Activated naive CD4-positive, alpha-beta T cell treated with anti-CD3 and anti-CD28 coated beads, Interleukin-2, amount 50 U/mL, for 72 hours (primary cell): ENCODE measurements at regions not wholly inside any gene's neighbourhood (a gene's known extent, or its start where the extent isn't known, plus 50 kb on each side); places are given as distances from the start of the nearest gene placed in this dataset.

Source experiments
- ATAC-seq, 2 donors: fragments of 150-1000 bp; cut with Tn5 transposase; 2 replicates each; pipeline ENCODE4 v1.10.0; 2021; ENCODE audit warnings: mild to moderate bottlenecking in 2 of 2, moderate library complexity in 2 of 2
- DNase-seq, 2 donors: peaks; one replicate each; pipeline ENCODE4 v3.0.0; 2021 to 2022; ENCODE audit warnings: low spot score in 2 of 2
- H3K27ac Mint-ChIP-seq, 2 donors: one replicate each; pipeline ENCODE4 v1.8.0; 2022; ENCODE audit warnings: mild to moderate bottlenecking in 2 of 2, mixed read lengths in 2 of 2
- H3K36me3 Mint-ChIP-seq, 2 donors: one replicate each; pipeline ENCODE4 v1.8.0; 2022; ENCODE audit warnings: mixed read lengths in 2 of 2
- H3K9me3 Mint-ChIP-seq, 2 donors: one replicate each; pipeline ENCODE4 v1.8.0; 2022; ENCODE audit warnings: mixed read lengths in 2 of 2

DNA sequence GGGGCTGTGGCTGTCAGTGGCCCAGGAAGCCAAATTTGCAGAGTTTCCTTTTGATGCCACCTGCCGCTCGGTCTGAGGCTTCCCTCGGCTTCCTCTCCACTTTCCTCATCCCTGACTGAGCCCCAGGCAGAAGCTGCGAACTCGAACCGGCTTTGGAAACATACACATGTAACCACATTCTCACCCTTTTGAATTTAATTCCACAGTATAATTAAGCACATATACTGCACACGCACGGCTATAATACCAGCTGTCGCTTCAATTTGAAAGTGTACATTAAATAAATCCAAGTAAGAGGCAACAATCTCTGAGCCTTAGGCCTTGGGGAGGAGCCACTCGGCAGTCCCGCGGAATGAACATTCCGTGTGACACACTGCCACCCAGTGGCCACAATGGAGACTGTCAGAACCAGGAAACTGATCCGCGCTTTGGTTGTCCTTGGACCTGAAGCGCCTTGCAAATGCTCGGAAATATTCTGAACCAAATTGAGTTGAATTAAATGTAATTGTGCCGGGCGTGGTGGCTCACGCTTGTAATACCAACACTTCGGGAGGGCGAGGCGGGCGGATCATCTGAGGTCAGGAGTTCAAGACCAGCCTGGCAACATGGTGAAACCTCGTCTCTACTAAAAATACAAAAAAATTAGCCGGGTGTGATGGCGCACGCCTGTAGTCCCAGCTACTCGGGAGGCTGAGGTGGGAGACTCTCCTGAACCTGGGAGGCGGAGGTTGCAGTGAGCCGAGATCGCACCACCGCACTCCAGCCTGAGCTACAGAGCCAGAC is 117.9 kb upstream of the TMPO start:
- ATAC-seq (peak; percentile 87 to 91), DNase-seq (peak; percentile 78 to 80)
- Mint-ChIP-seq H3K9me3 (no peaks in the 10 kb centered on the region), H3K27ac (peak overlapping the region in 1 of 2 donors; percentile 33), H3K36me3 (no peaks in the 10 kb centered on the region)

DNA sequence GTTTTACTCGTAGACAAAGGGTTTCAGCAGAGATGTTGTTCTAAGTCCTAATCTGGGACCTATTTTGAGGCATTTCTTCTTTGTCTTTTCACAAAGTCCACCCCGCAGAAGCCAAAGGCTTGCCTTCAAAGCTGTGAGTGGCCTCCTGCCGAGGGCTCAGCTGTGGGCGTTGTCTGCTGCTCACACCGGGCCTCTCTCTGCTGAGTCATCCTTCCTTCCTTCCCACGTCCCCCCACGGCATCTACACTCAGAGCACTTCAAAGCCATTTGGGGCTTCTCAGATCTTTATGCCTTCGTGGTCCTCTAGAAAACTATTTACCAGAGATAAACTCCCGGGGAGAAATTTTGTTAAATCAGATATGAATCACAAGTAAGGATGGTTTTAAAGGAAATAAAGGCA is 115.9 kb upstream of the TMPO start:
- H3K9me3 Mint-ChIP-seq, result no peaks in the 10 kb centered on the region
- no peaks in the 10 kb centered on the region for H3K36me3 Mint-ChIP-seq
- peak; percentile 65 to 84 for ATAC-seq
- peak overlapping the region in 1 of 2 donors; percentile 1 for H3K27ac Mint-ChIP-seq
- peak; percentile 53 to 61 for DNase-seq

DNA sequence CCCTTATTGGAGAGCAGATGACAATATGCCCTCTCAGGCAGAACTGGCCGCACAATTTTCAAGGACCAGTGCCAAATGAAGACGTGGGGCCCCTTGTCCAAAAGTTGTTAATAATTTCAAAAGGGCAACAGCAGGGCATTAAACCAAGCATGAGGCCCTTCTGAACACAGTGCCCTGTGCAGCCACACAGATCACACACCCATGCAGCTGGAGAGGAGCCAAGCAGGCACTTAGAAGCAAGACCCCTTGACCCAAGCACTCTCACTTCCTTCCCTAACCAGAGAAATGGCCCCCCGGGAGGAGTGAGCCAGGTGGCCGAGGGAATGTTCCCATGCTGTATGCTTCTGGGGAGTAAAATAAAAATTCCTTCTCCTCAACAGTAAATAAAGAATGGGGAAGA is 114.0 kb upstream of the TMPO start:
- H3K9me3 Mint-ChIP-seq, result no peaks in the 10 kb centered on the region
- no peak overlapping the region for H3K27ac Mint-ChIP-seq
- ATAC-seq, result no peak
- no peak for DNase-seq
- H3K36me3 Mint-ChIP-seq, result no peaks in the 10 kb centered on the region

DNA sequence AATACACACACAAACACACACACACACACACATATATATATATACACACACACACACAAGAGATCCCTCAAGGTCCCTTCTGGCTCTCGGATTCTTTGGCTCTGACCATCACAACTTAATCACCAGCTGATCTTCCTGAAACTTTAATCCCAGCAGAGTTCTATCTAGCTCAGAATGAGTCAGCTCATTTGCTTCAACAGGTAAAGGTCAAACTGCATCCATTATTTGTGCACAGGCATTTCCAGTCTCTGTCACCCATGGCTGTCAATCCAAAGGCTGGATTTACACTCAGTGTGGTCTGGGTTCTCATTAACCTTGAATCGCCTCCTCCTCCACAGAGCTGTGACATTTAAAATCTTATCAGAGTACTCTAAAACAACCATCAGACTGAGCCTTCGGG is 113.3 kb upstream of the TMPO start:
- no peak for ATAC-seq
- H3K36me3 Mint-ChIP-seq, result no peaks in the 10 kb centered on the region
- no peak overlapping the region for H3K27ac Mint-ChIP-seq
- no peak for DNase-seq
- no peaks in the 10 kb centered on the region for H3K9me3 Mint-ChIP-seq

DNA sequence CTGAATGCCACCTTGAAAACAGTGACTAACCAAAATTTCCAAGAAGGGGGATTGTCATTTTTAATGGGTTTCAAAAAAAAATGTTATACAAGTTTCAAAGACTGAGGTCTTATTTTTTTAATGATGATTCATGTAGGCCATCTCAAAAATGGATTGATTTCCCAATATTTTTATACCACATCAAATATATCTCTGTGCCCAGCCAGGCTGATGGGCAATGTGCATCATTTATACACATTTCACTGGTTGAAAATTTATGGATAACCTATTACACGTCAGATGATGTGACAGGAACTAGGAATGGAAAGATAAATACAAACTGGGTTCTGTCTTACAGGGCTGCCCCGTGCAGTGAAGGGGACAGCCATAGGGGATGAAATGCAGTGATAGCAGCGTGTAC is 112.7 kb upstream of the TMPO start:
- H3K36me3 Mint-ChIP-seq, result no peaks in the 10 kb centered on the region
- H3K27ac Mint-ChIP-seq, result no peak overlapping the region
- no peaks in the 10 kb centered on the region for H3K9me3 Mint-ChIP-seq
- DNase-seq (no peak), ATAC-seq (no peak)

DNA sequence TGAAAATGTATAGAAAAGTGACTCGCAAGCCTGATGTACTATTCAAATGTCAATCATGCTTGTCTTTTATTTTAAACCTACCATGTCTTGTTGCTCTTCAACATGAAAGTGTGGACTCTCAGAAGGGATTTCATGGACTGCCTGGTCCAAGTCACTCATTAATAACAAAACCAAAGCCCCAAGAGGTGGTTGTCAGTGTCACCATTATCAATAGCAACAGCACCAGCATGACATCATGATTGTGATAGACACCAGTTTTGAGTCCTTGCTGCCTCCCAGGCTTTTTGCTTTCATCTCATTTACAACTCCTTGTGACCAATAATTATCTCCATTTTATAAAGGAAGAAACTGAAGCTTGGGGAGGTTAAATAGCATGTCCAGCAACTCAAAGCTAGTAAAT is 112.0 kb upstream of the TMPO start:
- DNase-seq (no peak), ATAC-seq (no peak)
- H3K36me3 Mint-ChIP-seq, result no peaks in the 10 kb centered on the region
- H3K27ac Mint-ChIP-seq, result no peak overlapping the region
- H3K9me3 Mint-ChIP-seq, result no peaks in the 10 kb centered on the region

DNA sequence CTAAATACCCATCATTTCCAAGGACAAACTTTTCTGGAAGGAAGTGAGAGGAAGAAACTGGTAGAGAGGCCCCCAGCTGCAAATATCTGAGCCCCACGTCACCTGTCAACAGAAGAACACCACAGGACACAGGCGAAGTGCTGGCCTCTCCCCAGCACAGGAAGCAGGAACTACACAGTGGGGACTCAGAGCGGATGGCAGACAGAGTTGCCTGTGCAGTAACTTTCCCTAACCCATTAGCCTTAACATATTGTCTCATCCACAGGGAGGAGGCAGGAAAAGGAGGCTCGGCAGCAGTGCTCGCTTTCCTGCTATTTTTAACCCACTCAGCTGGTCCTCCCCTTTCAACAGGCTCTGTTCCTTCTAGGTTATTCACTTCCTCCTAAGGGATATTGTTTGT is 111.5 kb upstream of the TMPO start:
- Mint-ChIP-seq H3K36me3 (no peaks in the 10 kb centered on the region), H3K9me3 (no peaks in the 10 kb centered on the region), H3K27ac (no peak overlapping the region)
- DNase-seq (no peak), ATAC-seq (no peak)

DNA sequence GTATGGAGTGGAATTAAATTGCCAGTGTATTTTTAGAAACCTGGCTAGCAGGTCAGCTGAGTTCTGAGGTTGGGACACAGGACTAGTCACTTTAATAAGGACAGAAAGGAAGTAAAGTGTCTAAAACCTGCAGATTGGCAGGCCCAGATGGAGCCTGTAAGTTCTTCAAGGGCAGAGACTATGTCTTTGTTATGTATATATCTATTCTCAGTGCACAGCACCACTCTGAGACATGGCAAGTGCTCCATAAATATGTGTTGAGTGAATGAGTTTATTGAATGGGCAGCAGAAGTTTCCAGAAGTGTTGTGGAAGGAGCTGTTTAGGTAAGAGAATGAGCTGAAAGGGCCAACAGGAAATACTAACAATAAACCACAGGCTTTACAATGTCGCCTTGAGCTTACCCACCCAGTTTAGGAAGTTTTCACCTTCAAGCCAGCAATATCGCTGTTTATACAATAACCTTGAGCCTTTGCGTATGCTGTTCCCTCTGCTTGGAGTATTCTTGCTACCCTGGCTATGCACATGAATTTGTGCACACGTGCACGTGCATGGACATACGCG is 109.5 kb upstream of the TMPO start:
- DNase-seq (no peak), ATAC-seq (no peak)
- H3K27ac Mint-ChIP-seq, result no peak overlapping the region
- no peaks in the 10 kb centered on the region for H3K9me3 Mint-ChIP-seq
- no peaks in the 10 kb centered on the region for H3K36me3 Mint-ChIP-seq

DNA sequence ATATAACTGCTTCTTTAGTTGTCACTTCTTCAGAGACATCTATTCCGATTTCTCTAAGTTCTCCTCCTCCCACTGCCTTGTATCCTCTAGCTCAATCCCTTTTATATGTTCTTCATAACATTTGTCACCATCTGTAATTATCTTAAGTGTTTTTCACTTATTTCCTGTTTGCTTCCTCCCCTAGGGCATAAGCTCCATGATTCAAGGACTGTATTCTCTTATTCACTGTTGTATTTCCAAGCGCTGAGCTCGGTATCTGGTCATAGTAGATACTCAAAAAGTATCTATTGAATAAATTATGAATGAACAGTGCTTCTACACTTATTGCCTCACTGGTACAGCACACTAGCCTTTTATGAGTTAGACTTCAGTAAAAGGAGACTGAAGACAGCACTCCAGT is 109.0 kb upstream of the TMPO start:
- ATAC-seq (no peak), DNase-seq (no peak)
- Mint-ChIP-seq H3K27ac (no peak overlapping the region), H3K36me3 (no peaks in the 10 kb centered on the region), H3K9me3 (no peaks in the 10 kb centered on the region)

DNA sequence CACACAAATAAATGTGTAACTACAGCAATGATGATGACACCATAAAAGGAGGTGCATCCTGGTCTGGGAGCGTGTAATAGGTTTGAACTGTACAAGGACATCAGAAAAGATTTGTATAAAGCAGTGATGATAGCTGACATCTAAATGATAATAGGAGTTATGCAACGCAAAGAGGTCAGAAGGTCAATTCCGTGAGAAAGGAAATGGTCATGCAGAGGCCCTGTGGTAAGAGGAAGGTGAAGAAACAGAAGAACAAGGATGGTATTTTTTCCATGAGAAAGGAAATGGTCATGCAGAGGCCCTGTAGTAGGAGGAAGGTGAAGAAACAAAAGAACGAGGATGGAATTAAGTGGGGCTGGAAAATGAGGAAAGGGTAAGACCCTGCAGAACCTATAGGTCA is 106.7 kb upstream of the TMPO start:
- H3K36me3 Mint-ChIP-seq, result no peaks in the 10 kb centered on the region
- H3K27ac Mint-ChIP-seq, result no peak overlapping the region
- DNase-seq (no peak), ATAC-seq (no peak)
- no peaks in the 10 kb centered on the region for H3K9me3 Mint-ChIP-seq

DNA sequence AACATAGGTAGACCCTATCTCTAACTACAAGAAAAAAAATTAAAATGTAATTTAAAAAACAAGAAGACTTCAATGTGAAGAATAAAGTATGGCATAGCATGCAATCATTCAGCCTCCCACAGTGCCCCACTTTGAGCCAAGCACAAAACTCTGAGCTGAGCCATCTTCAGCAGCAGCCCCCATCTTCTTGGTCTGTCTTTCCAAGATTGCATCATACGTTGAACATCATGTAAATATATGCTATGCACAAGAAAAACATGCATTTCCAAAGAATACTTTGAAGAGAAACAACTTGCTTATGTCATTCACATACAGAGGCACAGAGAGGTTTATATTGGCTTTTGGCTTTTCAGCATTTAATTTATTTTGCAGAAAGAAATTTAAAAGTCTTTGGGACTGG is 105.8 kb upstream of the TMPO start:
- H3K27ac Mint-ChIP-seq, result no peak overlapping the region
- no peak for DNase-seq
- no peaks in the 10 kb centered on the region for H3K36me3 Mint-ChIP-seq
- H3K9me3 Mint-ChIP-seq, result no peaks in the 10 kb centered on the region
- ATAC-seq, result no peak

DNA sequence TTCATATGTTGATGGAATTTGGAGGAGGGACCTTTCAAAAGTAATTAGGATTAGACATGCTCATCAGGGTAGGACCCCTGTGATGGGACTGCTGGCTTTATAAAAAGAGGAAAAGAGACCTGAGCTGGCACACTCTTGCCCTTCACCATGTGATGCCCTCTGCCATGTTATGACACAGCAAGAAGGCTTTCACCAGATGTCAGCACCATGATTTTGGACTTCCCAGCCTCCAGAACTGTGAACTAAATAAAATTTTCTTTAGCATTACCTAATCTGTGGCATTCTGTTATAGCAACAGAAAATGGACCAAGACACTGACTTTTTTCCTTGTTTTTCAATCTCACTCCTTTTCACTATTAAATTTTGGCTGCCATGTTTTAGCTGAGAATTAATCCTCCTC is 105.0 kb upstream of the TMPO start:
- no peak for ATAC-seq
- no peak overlapping the region for H3K27ac Mint-ChIP-seq
- no peaks in the 10 kb centered on the region for H3K9me3 Mint-ChIP-seq
- no peak for DNase-seq
- no peaks in the 10 kb centered on the region for H3K36me3 Mint-ChIP-seq

DNA sequence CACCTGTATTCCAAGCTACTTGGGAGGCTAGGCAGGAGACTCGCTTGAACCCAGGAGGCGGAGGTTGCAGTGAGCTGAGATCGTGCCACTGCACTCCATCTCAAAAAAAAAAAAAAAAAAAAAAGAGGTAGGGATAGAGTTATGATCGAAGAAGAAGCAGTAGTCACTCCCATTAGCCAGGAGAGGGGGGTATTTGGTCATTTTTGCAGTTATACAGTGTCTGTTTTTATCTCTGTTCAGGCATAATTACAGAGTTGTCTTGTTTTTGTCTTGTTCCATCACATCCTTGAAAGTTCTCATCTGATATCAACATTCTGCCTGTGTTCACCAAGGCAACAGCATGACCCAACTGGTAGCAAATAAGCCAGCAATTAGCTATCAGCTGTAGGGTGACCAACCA is 98.5 kb upstream of the TMPO start:
- no peak overlapping the region for H3K27ac Mint-ChIP-seq

DNA sequence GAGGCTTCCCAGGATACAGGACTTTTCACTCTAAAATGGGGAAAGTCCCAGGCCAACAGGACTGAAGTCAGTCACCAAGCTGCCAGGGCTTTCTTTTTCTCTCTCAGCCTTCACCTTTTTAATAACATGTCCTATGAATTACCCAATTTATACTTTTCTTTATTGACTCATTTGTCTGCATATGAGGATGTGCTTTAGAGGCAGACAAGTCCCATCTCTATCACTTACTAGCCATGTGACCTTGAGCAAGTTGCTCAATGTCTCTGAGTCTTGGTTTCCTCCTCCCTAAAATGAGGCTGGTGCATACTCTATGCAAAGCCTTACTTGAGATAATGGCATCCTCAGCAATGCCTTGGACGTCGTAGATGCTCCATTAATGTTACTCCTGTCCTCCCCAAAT is 98.1 kb upstream of the TMPO start:
- H3K36me3 Mint-ChIP-seq, result no peaks in the 10 kb centered on the region
- no peak overlapping the region for H3K27ac Mint-ChIP-seq
- DNase-seq, result no peak
- peak; percentile 16 to 41 for ATAC-seq
- no peaks in the 10 kb centered on the region for H3K9me3 Mint-ChIP-seq

More for the DNA sequence above, 98.5 kb upstream of the TMPO start:
- Mint-ChIP-seq H3K9me3 (no peaks in the 10 kb centered on the region), H3K36me3 (no peaks in the 10 kb centered on the region)
- DNase-seq (no peak), ATAC-seq (peak in 1 of 2 donors; percentile 59)

DNA sequence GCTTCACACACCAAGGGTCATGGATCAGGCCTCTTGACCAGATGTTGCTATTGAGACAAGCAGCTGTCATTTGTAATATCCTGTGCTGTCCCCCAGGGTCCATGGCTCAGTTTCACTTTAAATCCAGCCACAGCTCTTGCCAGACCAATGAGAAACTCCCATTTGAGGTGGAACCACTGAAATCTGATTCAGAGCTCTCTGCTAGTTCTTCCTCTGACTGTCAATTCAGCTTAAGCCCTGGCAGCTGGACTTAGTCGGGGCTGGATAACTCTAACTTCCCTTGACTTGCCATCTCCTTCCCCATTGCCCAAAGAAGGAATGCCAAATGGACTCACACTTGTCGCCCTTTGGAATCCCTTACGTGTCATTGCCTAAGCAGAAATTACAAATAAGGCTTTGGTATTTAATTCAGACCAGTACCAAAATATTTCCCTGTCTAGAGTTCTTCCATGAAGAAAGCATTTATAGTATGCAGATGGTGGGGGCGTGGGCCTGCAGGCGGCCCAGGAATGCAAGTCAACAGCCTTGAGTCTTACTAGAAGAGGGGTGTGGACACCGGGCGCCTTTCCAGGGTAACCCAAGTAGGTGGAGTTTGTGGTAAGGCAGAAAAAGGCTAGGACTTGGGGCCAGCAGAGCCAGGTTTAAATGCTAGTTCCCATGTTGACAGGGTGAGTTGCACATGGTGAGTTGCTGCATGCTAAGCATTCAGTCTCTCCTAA is 96.9 kb upstream of the TMPO start:
- Mint-ChIP-seq H3K36me3 (no peaks in the 10 kb centered on the region), H3K9me3 (no peaks in the 10 kb centered on the region), H3K27ac (no peak overlapping the region)
- no peak for DNase-seq
- no peak for ATAC-seq

DNA sequence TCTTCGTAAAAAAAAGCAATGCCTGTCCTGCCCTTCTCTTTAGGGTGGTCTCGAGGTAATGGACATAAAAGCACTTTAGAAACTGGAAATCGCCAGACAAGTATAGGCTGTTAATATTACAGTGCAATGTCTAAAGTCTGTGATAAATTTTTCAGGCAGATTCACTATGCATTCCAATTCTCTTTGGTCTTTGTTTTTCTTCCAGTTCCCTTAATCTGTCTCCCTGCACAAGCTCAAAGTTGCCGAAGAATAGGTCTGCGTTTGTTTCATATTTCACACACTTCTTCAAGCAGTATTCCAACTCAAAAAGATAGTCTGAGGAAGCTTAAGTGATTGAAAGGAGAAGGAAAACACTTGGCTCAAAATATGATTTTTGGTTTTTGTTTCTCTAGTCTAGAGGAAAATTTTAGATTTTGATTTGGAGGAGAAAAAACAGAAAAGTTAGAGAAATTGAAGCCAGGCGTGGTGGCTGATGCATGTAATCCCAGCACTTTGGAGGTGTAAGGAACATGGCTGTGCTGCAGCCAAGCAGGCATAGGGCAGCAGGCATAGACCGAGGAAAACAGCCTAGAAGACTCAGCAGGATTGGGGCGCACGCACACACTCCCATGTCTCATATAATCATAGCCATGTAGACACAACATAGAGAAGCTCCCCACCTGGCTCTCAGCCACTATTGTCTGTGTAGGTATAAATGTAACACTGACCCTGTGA is 96.2 kb upstream of the TMPO start:
- DNase-seq, result no peak
- H3K27ac Mint-ChIP-seq, result no peak overlapping the region
- no peak for ATAC-seq

DNA sequence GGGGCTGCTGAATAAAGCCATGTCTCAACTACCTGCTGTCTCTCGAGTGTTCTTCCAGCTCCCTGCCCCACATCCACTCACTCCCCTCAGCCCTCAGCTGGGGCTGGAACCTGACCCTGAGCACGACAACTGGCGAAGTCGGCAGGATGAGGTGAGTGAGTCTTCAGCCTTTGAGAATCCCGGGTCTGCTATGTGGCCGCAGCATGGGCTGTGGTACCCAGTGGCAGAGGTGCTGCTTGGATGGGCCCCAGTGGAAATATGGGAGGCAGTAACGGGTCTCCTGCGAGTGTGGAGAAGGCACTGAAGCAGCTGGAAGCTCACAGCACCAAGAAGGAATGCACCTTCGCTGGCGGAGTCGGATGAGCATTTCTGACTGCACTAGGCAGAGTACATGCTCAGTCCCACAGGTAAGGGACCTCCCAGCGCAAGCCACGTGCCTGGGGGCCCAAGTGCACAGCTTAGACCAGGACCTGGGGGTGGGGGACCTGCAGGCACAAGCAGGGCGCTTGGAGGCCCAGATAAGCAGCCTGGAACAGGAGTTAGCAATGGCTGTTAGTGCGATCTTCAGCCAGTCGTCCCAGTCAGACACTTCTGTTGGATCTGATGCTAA is 95.5 kb upstream of the TMPO start:
- no peak for ATAC-seq
- Mint-ChIP-seq H3K27ac (no peak overlapping the region), H3K9me3 (no peaks in the 10 kb centered on the region), H3K36me3 (no peaks in the 10 kb centered on the region)
- no peak for DNase-seq

More for the DNA sequence above, 96.2 kb upstream of the TMPO start:
- no peaks in the 10 kb centered on the region for H3K36me3 Mint-ChIP-seq
- H3K9me3 Mint-ChIP-seq, result no peaks in the 10 kb centered on the region
